Activated CD4-positive, alpha-beta T cell treated with anti-CD3 and anti-CD28 coated beads for 36 hours (primary cell): ENCODE measurements at regions not wholly inside any gene's neighbourhood (a gene's known extent, or its start where the extent isn't known, plus 50 kb on each side); places are given as distances from the start of the nearest gene placed in this dataset.

Experiments
- ATAC-seq: fragments of 200-7000 bp; cut with Tn5 transposase; one replicate; pipeline ENCODE4 v1.10.0; 2021; ENCODE audit warnings: mild to moderate bottlenecking, moderate library complexity
- CTCF ChIA-PET: fragments of 350-600 bp; sonication (Branson Sonifier 250); formaldehyde crosslinking; loops from one replicate; lab custom pipeline; 2021; ENCODE audit warnings: antibody characterized with exemption; lab: Charles Lee
- POLR2A ChIA-PET: fragments of 350-600 bp; sonication (Branson Sonifier 250); formaldehyde crosslinking; loops from one replicate; lab custom pipeline; 2021; ENCODE audit warnings: antibody characterized with exemption, inconsistent platforms; lab: Charles Lee
- DNase-seq: peaks from one replicate; pipeline ENCODE4 v3.0.0-alpha.2; 2020
- H3K27ac Mint-ChIP-seq: one replicate; pipeline ENCODE4 v1.8.0; 2021; ENCODE audit warnings: mixed read lengths
- H3K27me3 Mint-ChIP-seq: one replicate; pipeline ENCODE4 v1.8.0; 2021; ENCODE audit warnings: mixed read lengths
- H3K36me3 Mint-ChIP-seq: one replicate; pipeline ENCODE4 v1.8.0; 2021; ENCODE audit warnings: low read depth, mixed read lengths
- H3K4me1 Mint-ChIP-seq: one replicate; pipeline ENCODE4 v1.8.0; 2021; ENCODE audit warnings: mixed read lengths
- H3K4me3 Mint-ChIP-seq: one replicate; pipeline ENCODE4 v1.8.0; 2021; ENCODE audit warnings: mild to moderate bottlenecking, moderate library complexity, mixed read lengths
- H3K9me3 Mint-ChIP-seq: one replicate; pipeline ENCODE4 v1.8.0; 2021; ENCODE audit warnings: low read depth, mixed read lengths
- intact Hi-C, 2 experiments: fragments of 100-400 bp; cut with DNase I in 1 of 2; cut with micrococcal nuclease in 1 of 2; formaldehyde crosslinking; loops; one replicate each; pipeline versions ENCODE4 v1.14.2 to v1.15.1; 2022 to 2024; cut with DNase I, micrococcal nuclease

DNA sequence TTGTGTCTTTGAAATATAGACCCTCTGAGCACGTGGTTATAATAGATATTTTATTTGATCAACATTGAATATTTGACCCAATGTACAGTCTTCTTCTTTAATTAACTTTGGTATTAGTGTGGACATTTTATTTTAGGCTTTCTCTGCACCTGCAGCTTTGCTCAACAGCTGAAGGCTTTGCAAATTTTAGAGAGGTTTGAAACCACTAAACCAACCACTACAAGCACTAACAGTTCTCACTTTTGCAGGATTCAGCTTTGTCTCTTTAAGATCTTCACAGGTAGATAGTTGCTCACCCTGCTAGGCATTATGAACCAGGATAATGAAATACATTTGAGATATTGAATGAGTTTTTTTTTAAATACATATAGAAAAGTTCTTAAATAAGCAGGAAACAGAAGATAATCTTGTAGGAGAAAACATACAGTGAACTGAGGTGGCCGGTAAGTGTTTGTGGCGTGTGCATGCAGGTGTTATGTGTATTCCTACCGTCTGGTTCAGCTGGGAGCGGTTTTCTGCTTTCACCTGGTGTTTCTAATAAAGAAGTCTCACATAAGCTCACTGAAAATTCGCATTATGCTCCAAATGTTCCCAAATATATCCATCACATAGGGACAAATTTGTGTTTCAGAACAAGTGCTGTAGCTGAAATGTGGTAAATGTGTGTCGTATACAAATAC lies 1508.3 kb upstream of the TENM3 start:
- Mint-ChIP-seq H3K4me3 (no peak overlapping the region), H3K27ac (no peak overlapping the region), H3K9me3 (peaks cover 4% of the 10 kb centered on the region), H3K4me1 (no peaks in the 10 kb centered on the region), H3K27me3 (no peaks in the 10 kb centered on the region), H3K36me3 (no peaks in the 10 kb centered on the region)
- ATAC-seq (no peak), DNase-seq (no peak)
- ChIA-PET POLR2A (no interaction called here), CTCF (no interaction called here)
- intact Hi-C loops = no loop called here

DNA sequence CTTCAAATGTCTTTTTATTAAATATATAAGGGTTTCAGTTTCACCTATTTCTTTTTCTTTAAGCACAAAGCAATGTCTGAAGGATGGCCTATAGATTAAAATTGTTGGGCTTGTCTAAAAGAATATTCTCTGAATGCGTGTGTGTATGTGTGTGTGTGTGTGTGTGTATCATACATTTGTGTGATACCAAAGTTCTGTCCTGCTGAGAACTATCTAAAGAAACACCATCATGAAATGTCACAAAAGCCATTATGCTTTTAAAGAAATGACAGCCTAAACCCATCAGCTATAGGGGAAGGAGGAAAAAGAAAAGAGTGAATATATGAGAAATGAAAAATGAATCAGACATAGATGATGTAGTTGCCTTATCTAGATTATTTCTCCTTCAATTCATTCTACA lies 1501.5 kb upstream of the TENM3 start:
- no peak overlapping the region for H3K4me3 Mint-ChIP-seq
- no peaks in the 10 kb centered on the region for H3K36me3 Mint-ChIP-seq
- intact Hi-C loops = no loop called here
- no peak overlapping the region for H3K27ac Mint-ChIP-seq
- CTCF ChIA-PET = no interaction called here
- DNase-seq (no peak), ATAC-seq (no peak)
- H3K4me1 Mint-ChIP-seq = no peaks in the 10 kb centered on the region
- H3K27me3 Mint-ChIP-seq = no peaks in the 10 kb centered on the region
- POLR2A ChIA-PET = no interaction called here
- no peaks in the 10 kb centered on the region for H3K9me3 Mint-ChIP-seq

DNA sequence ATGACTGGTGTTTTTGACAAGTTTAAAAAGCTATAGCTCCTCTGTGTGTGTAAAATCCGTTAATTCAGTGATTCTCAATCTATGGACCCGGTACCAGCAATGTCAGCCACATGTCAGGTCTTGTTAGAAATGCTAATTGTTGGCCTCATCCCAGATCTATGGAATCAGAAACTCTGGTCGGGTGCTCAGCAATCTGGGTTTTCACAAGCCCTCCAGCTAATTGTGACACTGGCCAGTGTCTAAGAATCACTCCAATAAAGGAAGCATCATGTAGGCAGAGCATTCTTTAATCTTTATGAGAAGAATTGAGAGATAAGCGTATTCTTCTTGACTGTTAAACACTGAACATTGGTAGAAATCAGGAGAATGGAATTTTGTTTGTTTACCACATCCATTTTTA lies 1498.2 kb upstream of the TENM3 start:
- intact Hi-C loops = no loop called here
- Mint-ChIP-seq H3K36me3 (no peaks in the 10 kb centered on the region), H3K27ac (no peak overlapping the region), H3K27me3 (no peaks in the 10 kb centered on the region), H3K4me1 (no peaks in the 10 kb centered on the region), H3K9me3 (no peaks in the 10 kb centered on the region), H3K4me3 (no peak overlapping the region)
- ChIA-PET CTCF (no interaction called here), POLR2A (no interaction called here)
- no peak for ATAC-seq
- DNase-seq = no peak

DNA sequence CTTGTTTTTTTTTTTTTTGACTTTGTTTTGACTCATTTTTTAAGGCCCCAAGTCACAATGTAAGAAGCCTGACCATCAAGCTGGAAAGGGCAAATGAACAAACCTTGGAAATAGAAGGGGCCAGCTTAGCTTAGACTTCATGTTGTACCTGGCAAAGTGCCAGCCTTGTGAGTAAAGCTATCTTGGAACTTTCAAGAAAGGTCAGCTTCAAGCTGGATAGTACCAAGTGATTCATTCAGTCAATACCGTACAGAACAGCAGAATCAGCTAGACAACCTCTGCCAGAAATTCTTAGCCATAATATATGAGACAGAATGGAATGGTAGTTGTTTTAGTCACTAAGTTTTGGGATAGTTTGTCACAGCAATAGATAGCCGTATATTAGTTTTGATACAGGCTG lies 1492.2 kb upstream of the TENM3 start:
- H3K36me3 Mint-ChIP-seq = no peaks in the 10 kb centered on the region
- DNase-seq (no peak), ATAC-seq (no peak)
- no peak overlapping the region for H3K27ac Mint-ChIP-seq
- H3K27me3 Mint-ChIP-seq = no peaks in the 10 kb centered on the region
- H3K4me1 Mint-ChIP-seq = no peaks in the 10 kb centered on the region
- peaks cover 3% of the 10 kb centered on the region for H3K9me3 Mint-ChIP-seq
- intact Hi-C loops = no loop called here
- CTCF ChIA-PET = no interaction called here
- POLR2A ChIA-PET = no interaction called here
- no peak overlapping the region for H3K4me3 Mint-ChIP-seq

DNA sequence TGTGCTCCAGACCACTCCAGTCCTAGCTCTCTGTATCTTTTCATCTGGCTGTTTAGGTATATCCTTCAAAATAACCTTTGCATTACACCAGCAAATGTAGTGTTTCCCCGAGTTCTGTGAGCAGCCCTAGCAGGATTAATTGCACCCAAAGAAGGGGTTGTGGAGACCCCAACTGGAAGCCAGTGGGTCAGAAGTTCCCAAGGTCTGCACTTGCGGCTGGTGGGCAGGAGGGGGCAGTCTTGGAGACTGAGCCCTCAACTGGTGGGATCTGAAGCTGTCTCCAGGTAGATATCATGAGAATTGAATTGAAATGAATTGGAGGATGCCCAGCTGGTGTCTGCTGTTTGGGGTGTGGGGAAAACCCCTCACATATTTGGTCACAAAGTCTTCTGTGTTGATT lies 1485.3 kb upstream of the TENM3 start:
- POLR2A ChIA-PET = no interaction called here
- Mint-ChIP-seq H3K27ac (no peak overlapping the region), H3K4me3 (no peak overlapping the region), H3K9me3 (peaks cover 3% of the 10 kb centered on the region), H3K4me1 (no peaks in the 10 kb centered on the region), H3K27me3 (no peaks in the 10 kb centered on the region), H3K36me3 (no peaks in the 10 kb centered on the region)
- intact Hi-C loops = no loop called here
- ATAC-seq (no peak), DNase-seq (no peak)
- CTCF ChIA-PET = no interaction called here

DNA sequence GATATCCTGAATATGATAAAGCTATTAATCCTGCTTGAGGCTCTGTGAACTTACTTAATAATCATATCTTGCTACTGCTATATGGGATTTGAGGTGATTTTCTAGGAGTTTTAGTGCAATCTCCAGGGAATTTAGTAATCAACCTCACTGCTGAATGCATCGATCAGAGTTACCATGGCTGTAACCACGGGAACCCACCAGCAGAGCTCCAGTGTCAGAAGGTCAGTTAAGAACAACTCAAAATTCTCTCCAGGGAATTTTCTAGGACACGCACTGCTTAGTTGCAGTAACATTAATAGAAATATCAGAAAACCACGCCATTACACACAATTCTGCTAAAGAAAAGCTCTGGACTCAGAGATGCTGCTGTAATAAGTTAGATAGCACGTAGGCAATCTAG lies 1477.2 kb upstream of the TENM3 start:
- ATAC-seq (no peak), DNase-seq (no peak)
- CTCF ChIA-PET = no interaction called here
- Mint-ChIP-seq H3K27ac (no peak overlapping the region), H3K4me1 (no peaks in the 10 kb centered on the region), H3K4me3 (no peak overlapping the region), H3K9me3 (no peaks in the 10 kb centered on the region), H3K36me3 (no peaks in the 10 kb centered on the region), H3K27me3 (no peaks in the 10 kb centered on the region)
- intact Hi-C loops = no loop called here
- POLR2A ChIA-PET = no interaction called here

DNA sequence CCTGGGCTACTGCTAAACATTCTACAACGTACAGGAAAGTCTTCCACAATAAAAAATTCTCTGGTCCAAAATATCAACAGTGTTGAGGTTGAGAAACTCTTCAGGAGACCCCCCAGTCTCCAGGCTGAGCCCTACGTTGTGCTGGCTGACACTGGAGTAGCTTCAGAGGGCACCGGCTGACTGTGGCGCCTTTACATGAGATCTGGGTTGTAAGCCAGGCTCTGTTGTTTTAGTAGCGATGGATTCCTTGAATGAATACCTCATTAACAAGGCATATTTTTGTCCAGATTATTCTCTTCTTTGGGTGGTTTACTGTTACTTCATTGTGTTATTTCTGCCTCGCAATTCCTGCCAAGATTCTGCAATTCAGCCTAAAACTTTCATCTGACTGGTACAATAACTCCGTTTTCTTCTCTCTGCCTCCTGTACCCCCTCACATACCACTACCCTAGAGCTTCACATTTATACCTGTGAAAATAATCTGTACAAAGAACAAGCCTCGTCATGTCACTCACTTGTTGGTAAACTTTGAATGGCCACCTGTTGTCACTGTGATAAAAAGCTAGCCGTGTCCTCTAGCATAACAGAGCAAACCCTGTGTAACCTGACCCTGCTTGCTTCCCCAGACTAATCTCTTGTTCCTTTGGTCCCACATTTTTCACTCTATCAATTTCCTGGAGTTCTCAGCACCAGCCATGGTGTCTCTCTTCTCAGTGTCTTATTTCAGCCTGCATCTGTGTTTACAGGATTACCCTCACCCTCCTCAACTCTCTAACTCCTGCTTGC lies 1476.1 kb upstream of the TENM3 start:
- CTCF ChIA-PET = no interaction called here
- ATAC-seq (no peak), DNase-seq (no peak)
- Mint-ChIP-seq H3K9me3 (no peaks in the 10 kb centered on the region), H3K4me3 (no peak overlapping the region), H3K27me3 (no peaks in the 10 kb centered on the region), H3K27ac (no peak overlapping the region), H3K36me3 (no peaks in the 10 kb centered on the region), H3K4me1 (no peaks in the 10 kb centered on the region)
- intact Hi-C loops = no loop called here
- POLR2A ChIA-PET = no interaction called here

DNA sequence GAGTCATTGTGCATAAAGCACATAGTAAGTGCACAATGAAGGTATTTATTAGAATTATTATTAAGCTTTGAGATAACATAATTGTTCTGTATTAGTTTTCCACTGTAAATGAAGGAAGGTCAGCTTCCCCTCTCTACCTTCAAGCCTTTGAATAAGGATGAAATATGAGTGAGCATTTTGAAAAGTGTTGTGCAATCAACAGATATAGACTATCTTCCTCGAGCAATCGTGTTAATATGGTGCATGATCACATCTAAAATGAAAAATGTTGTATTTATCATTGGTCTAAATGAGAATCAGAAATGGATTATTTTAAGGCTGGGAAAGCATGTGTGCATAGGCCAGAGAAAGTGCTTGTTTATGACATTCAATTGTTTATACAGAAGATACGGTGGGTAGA lies 1474.6 kb upstream of the TENM3 start:
- Mint-ChIP-seq H3K9me3 (no peaks in the 10 kb centered on the region), H3K36me3 (no peaks in the 10 kb centered on the region), H3K27ac (no peak overlapping the region), H3K4me1 (no peaks in the 10 kb centered on the region), H3K4me3 (no peak overlapping the region), H3K27me3 (no peaks in the 10 kb centered on the region)
- CTCF ChIA-PET = interaction anchor here (0.7 kb wide), 1 partner anchor 38 kb away, joined by 3 read pairs; no protein-coding TSS in a partner anchor
- DNase-seq (no peak), ATAC-seq (no peak)
- intact Hi-C loops = no loop called here
- POLR2A ChIA-PET = no interaction called here

DNA sequence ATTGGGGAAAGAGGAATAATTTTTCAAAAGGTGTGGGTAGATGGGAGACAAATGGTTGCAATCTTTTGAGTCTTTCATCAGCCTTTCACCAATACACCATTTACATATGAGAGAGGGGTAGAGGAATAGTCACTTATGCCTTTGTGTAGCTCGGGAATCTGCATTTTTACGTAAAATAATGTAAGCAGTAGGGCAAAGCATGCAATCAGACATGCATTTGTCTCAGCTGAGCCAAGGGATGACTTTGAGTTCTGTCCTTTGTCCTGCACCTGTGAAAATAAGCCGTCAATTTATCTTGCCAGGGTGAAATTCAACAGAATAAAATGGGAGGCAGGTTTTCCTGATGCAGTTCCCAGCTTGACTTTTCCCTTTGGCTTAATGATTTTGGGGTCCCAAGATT lies 1473.4 kb upstream of the TENM3 start:
- CTCF ChIA-PET = no interaction called here
- no peaks in the 10 kb centered on the region for H3K4me1 Mint-ChIP-seq
- ATAC-seq = no peak

DNA sequence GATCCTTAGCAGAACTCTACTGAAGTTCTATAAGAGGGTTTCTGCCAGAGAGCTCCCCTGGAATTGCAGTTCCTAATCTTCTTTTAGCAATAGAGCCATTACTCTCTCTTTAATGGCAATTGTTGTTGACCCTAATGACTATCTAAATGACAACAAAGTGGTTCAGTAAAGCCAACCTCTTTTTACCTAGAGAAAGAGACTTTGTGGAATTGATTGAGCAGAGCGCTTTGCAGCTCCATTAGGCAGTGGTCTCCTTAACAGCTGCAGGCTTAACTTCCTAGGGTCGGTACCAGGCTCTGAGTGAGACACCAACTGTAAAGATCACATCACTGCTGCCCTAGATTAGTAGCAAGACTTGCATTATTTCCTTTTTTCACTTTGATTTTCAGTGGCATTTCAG lies 1472.9 kb upstream of the TENM3 start:
- H3K27ac Mint-ChIP-seq = no peak overlapping the region

More for the DNA sequence above, 1473.4 kb upstream of the TENM3 start:
- H3K36me3 Mint-ChIP-seq = no peaks in the 10 kb centered on the region
- no peaks in the 10 kb centered on the region for H3K27me3 Mint-ChIP-seq
- H3K27ac Mint-ChIP-seq = no peak overlapping the region
- H3K9me3 Mint-ChIP-seq = no peaks in the 10 kb centered on the region
- intact Hi-C loops = no loop called here
- no peak overlapping the region for H3K4me3 Mint-ChIP-seq
- POLR2A ChIA-PET = no interaction called here
- DNase-seq = no peak

DNA sequence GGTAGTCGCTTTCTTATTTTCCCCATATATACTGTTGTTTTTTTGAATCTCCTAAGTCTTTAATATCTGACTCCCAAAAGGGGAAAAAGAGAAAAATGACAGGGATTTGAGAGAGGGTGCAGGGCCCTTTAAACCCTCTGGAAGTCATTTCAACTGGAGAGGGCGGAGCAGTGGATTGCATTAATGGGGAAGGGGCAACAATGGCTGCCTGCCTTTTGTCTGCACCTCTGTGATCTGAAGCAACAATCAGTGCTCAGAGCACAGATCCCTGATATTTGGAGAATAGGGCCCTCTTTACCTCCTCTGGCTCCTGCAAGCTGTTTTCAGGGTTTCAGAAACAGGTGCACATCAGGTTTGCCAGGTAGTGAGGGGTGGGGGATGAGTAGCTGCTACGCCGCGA lies 1458.3 kb upstream of the TENM3 start:
- Mint-ChIP-seq H3K27ac (no peak overlapping the region), H3K27me3 (no peaks in the 10 kb centered on the region)

More for the DNA sequence above, 1472.9 kb upstream of the TENM3 start:
- Mint-ChIP-seq H3K4me1 (no peaks in the 10 kb centered on the region), H3K27me3 (no peaks in the 10 kb centered on the region), H3K4me3 (no peak overlapping the region), H3K36me3 (no peaks in the 10 kb centered on the region), H3K9me3 (no peaks in the 10 kb centered on the region)
- ATAC-seq = no peak
- ChIA-PET POLR2A (no interaction called here), CTCF (no interaction called here)
- no peak for DNase-seq
- intact Hi-C loops = no loop called here

DNA sequence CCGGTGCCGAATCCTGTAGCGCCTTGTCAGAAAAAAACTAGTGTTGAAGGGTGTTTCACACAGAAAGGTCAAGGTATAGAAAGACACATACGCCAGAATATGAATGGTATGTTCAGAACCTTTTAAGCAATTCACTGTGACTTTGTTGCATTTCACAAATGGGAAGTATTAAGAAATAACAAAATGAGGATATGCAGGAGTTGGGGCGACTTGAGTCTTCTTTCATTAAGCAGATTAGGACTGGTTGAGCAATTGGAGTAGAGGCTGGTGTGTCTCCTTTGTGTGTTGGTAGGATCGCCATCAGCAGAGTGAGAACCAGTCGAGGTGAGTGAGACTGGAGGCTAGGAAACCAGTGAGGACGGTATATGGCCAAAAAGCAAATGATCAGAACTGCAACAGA lies 1454.5 kb upstream of the TENM3 start:
- intact Hi-C loops = no loop called here
- H3K36me3 Mint-ChIP-seq = no peaks in the 10 kb centered on the region
- H3K4me1 Mint-ChIP-seq = no peaks in the 10 kb centered on the region
- H3K27ac Mint-ChIP-seq = no peak overlapping the region
- ATAC-seq (no peak), DNase-seq (no peak)
- no peak overlapping the region for H3K4me3 Mint-ChIP-seq
- H3K9me3 Mint-ChIP-seq = peaks cover 5% of the 10 kb centered on the region
- ChIA-PET POLR2A (no interaction called here), CTCF (no interaction called here)
- H3K27me3 Mint-ChIP-seq = no peaks in the 10 kb centered on the region

More for the DNA sequence above, 1458.3 kb upstream of the TENM3 start:
- H3K4me3 Mint-ChIP-seq = no peak overlapping the region
- ChIA-PET CTCF (no interaction called here), POLR2A (no interaction called here)
- no peaks in the 10 kb centered on the region for H3K4me1 Mint-ChIP-seq
- ATAC-seq (no peak), DNase-seq (no peak)
- H3K9me3 Mint-ChIP-seq = peaks cover 5% of the 10 kb centered on the region
- H3K36me3 Mint-ChIP-seq = no peaks in the 10 kb centered on the region
- intact Hi-C loops = no loop called here
